T47D (cell line): ENCODE measurements at regions not wholly inside any gene's neighbourhood (a gene's known extent, or its start where the extent isn't known, plus 50 kb on each side); places are given as distances from the start of the nearest gene placed in this dataset.
"Not testable (repeated sequence)": the region's sequence is repeated elsewhere in the genome, so short reads cannot be mapped to it uniquely, and the experiment has no call there.

Experiments used
- DNase-seq, 2 experiments: peaks; one replicate each; pipeline versions ENCODE4 v3.0.0 to v3.0.0-alpha.2; 2011 to 2012; ENCODE audit warnings: low read depth in 1 of 2, low spot score in 1 of 2
- JUND ChIP-seq: IDR thresholded peaks from 2 replicates; pipeline ENCODE4 v1.6.1; 2012; ENCODE audit warnings: low read depth
- in situ Hi-C: cut with HindIII; loops from 2 replicates; pipeline ENCODE4 v1.10.0; 2016; ENCODE audit warnings: low sequenced_read_pairs, low pct_unique_long_range_greater_than_20kb

GRCh38 chr18:35835833-35836232 lies 136.6 kb upstream of the RMP24 start:
- no peak for DNase-seq

GRCh38 chr18:35836932-35837331 lies 135.5 kb upstream of the RMP24 start:
- no peak for TF ChIP-seq JUND
- in situ Hi-C loops: no loop called here

More at GRCh38 chr18:35835833-35836232, 136.6 kb upstream of the RMP24 start:
- in situ Hi-C loops: no loop called here
- no peak for TF ChIP-seq JUND

DNA sequence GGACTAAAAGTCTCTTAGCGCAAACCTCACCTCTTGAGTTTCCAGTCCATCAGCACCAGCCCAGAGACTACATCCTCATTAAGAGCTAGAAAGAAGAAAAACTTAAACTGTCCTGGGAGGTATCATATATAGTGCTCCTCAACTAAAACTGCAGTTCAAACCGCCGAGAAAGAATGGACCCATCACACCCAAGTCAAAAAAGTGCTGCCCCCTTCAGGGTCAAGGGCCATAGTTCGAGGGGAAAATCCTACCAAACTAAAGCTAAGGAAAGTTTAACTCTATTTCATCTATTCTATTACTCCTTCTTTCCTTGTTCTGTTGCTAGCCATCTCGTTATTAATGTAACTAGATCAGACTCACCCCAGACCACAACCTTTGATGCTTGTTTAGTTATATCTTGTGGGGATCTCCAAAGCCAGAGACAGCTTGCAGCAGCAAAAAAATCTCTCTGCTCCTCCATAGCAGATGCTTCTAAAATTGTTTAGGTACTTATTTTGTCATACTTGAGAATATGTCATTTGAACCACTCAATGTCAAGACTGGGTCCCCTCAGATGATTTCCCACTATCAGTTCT lies 134.5 kb upstream of the RMP24 start:
- no peak for TF ChIP-seq JUND
- no peak for DNase-seq
- in situ Hi-C loops: no loop called here

More at GRCh38 chr18:35836932-35837331, 135.5 kb upstream of the RMP24 start:
- DNase-seq: no peak

- no peak for DNase-seq
- TF ChIP-seq JUND: no peak
- in situ Hi-C loops: no loop called here
Observed at GRCh38 chr18:35841283-35841682, 131.2 kb upstream of the RMP24 start.

DNA sequence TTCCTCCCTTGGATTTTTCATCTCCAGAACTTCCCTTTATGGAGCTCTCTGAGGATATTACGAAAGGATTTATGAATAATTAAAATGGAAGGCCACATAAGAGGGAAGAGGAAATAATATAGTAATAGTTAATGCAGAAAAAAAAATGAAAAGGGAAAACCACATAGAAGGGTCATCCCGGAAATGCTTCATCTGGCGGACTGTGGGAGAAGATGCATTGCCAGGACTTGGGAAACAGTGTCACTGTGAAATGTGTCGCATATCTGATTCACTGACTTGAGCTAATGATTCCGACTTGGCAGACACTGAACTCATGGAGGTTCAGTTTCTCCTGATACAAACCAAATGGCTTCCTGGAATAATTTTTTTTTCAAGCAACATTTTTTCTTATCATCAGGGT lies 129.9 kb upstream of the RMP24 start:
- in situ Hi-C loops: no loop called here
- no peak for DNase-seq
- TF ChIP-seq JUND: no peak

GRCh38 chr18:35848321-35848720 lies 124.2 kb upstream of the RMP24 start:
- in situ Hi-C loops, DNase-seq: not testable (repeated sequence)

DNA sequence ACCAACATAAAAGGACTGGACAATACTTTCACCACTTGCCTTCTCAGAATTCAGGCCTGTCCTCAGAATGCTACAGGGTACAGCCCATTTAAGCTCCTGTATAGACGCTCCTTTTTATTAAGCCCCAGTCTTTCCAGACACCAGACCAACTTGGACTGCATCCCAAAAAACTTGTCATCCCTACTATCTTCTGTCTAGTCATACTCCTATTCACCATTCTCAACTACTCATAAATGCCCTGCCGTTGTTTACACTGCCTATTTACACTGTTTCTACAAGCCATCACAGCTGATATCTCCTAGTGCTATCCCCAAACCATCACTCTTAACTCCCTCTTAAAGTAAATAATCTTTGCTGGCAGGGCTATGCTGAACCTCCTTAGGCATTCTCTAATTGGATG lies 123.2 kb upstream of the RMP24 start:
- DNase-seq: peak in 1 of 2 experiments; percentile 6
- in situ Hi-C loops: not testable (repeated sequence)

- in situ Hi-C loops: no loop called here
- DNase-seq: no peak
- TF ChIP-seq JUND: no peak
Observed at GRCh38 chr18:35851286-35851970, 121.1 kb upstream of the RMP24 start.

- DNase-seq: no peak
- in situ Hi-C loops: no loop called here
- TF ChIP-seq JUND: no peak
Observed at GRCh38 chr18:35852786-35853185, 119.7 kb upstream of the RMP24 start.

- no peak for TF ChIP-seq JUND
Observed at GRCh38 chr18:35854095-35854494, 118.4 kb upstream of the RMP24 start.

DNA sequence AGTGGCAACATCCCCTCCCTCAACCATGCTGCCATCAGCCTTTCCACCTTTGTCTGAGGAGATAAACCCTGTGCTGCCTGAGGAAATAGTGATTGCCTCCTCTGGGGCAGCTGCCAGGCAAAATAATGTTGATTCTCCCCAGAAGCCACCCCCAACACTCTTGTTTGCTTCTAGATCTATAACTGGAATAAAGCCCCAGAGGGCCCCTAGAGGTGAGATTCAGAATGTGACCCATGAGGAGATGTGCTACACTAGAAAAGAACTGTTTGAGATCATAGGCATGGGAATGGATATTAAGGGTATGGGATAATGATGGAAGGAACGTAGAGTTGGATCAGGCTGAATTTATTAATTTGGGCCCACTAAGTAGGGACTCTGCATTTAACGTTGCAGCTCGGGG lies 116.3 kb upstream of the RMP24 start:
- no peak for TF ChIP-seq JUND
- in situ Hi-C loops: no loop called here
- no peak for DNase-seq

More at GRCh38 chr18:35854095-35854494, 118.4 kb upstream of the RMP24 start:
- peak in 1 of 2 experiments; percentile 13 for DNase-seq
- in situ Hi-C loops: no loop called here

DNA sequence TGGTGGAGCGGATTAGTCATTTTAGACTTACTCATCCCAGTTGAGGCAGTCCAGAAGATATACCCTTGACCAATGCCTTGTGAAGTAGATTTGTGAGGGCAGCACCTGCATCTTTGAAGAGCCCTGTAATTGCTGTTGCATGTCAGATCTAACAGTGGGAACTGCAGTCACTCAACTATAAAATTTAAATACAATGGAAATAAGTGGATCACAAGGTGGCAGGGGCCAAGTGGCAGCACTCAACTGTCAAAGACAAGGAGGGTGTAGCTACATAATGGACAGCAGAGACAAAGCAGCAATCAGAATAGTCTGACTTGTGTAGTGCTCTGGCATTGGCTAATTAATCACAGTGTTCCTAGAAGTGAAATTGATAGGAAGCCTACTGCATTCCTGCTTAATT lies 115.8 kb upstream of the RMP24 start:
- in situ Hi-C loops, DNase-seq: not testable (repeated sequence)

DNA sequence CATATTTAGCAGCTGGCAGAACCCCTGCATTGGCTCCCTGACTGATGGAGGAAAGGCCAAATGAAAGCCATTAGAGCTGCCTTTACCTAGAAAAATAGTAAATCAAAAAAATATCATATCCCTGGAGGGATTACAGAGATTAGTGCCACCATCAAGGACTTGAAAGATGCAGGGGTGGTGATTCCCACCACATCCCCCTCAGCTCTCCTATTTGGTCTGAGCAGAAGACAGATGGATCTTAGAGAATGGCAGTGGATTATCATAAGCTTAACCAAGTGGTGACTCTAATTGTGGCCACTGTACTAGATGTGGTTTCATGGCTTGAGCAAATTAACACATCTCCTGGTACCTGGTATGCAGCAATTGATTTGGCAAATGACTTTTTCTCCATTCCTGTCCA lies 114.9 kb upstream of the RMP24 start:
- in situ Hi-C loops, DNase-seq: not testable (repeated sequence)
